HG03565 (cell line): ENCODE measurements at regions not wholly inside any gene's neighbourhood (a gene's known extent, or its start where the extent isn't known, plus 50 kb on each side); places are given as distances from the start of the nearest gene placed in this dataset.
"Not testable (repeated sequence)": the region's sequence is repeated elsewhere in the genome, so short reads cannot be mapped to it uniquely, and the experiment has no call there.

Experiments used
- ATAC-seq: cut with Tn5 transposase; IDR thresholded peaks from one replicate; pipeline ENCODE4 v1.9.1; 2021; ENCODE audit warnings: mild to moderate bottlenecking, moderate library complexity; ENCODE audit not compliant: unreplicated experiment

- ATAC-seq = no peak
Observed at GRCh38 chr1:232422098-232422497, 207.8 kb downstream of the SIPA1L2 start.

- ATAC-seq = no peak
Observed at GRCh38 chr1:232421143-232421796, 208.7 kb downstream of the SIPA1L2 start.

DNA sequence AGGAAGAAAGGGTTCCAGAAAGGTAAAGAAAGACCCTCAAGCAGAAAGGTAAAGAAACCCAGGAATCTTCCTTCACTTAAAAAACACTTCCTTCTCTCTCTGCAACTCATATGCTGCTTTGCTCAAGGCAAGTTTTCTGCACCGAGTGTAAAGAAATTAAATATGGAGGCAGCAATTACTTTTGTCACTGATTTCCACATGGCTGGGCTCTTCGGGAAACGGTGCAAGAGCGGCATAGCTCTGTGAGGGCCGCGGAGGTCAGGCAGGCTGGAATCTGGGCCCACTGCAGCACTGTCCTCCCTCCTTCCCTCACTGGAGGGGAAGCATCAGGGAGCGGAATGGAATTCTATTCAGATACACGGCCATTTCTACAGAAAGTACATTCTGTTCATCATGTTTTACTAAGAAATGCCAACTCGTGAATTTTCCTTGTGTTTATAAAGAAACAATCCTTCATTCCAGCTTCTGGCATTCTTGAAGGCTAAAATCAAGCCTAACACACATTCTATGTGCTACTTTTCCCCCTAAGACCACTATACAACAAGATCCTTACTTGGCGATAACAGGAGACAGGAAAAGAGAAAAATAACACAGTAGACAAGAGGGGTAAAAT is 212.2 kb downstream of the SIPA1L2 start:
- ATAC-seq = no peak

GRCh38 chr1:232416026-232416568 is 213.8 kb downstream of the SIPA1L2 start:
- no peak for ATAC-seq

DNA sequence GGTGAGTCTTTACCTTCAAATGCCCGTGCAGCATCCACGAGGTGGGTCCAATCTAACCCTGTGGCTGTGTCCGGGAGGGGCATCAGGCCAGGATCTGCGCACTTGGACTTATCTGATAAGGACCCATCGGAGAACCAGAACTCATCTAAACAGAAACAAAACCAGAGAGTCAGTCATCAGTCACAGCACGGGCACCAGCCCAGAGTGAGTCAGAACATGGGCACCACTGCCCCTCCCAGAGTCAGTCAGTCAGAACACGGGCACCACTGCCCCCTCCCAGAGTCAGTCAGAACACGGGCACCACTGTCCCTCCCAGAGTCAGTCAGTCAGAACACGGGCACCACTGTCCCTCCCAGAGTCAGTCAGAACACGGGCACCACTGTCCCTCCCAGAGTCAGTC is 214.5 kb downstream of the SIPA1L2 start:
- ATAC-seq = not testable (repeated sequence)

DNA sequence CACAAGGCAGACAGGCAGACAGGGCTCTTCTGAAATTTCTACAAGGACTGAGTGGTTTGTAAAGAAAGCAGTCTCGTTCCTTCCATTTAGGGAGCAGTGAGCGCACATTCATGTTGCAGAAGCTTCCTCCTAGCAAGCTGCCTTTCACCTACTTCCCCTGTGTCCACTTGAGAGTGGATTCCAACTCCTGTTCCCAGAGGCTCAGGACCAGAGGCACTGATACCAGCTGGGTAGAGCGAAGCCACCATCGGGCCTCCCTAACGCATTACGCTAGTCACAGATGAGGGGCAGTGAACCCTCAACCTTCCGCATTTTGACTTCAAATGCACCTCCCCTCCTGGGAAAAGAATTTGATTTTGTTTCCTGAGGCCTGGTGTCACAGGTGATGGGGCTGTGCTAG is 215.8 kb downstream of the SIPA1L2 start:
- ATAC-seq = no peak

DNA sequence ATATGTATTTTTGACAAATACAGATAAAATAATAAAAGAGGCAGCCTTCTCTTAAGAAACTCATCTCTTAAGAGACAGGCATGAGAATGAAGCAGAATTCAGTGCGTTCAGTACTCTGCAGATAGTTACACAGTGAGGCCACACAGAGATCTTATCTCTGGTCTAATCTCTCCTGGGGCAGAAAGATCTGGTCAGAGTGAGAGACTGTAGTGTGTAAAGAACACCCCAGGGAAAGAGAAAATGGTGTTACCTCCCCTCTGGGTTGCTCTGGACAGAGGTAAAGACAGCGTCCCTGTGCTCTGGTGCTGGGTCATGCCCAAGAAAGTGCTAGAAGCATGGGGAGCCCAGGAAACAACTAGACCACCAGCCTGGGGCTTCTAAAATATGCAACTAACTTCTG is 216.3 kb downstream of the SIPA1L2 start:
- no peak for ATAC-seq

DNA sequence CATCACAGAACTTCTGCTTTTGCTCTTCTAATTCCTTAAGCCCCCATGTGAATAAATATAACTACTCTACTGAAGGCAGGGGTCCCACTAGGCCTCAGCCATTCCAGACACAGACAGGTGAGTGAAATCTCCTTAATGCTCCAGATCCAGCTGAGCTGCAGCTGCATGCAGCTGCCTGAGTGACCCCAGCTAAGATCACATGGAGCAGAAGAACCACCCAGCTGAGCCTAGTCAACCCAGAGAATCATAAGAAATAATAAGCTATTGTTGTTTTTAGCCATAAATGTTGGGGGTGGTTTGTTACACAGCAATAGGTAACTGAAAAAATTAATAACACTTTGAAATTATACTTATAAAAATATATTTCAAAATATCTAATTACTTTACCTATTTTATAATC is 220.3 kb downstream of the SIPA1L2 start:
- ATAC-seq = no peak

- no peak for ATAC-seq
Observed at GRCh38 chr1:232407120-232407519, 222.8 kb downstream of the SIPA1L2 start.

DNA sequence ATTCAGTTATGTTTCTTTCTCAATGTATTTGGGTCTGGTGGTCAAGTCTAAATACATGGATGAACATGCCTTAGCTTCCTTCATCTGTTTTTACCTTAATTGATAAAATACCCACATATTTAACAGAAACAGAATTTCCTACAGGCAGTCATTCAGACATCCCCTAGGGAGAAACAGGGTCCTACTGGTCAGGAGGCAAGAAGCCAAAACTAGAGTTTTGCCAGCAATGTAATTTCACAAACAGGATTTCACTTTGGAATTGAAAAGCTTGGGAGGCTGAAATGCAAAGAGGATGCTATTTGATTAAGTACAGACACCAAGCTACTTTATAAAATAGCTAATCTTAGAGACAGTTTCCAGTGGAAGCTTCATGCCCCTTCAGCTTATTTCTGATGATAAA is 224.2 kb downstream of the SIPA1L2 start:
- ATAC-seq = no peak

GRCh38 chr1:232404981-232405731 is 224.8 kb downstream of the SIPA1L2 start:
- no peak for ATAC-seq

DNA sequence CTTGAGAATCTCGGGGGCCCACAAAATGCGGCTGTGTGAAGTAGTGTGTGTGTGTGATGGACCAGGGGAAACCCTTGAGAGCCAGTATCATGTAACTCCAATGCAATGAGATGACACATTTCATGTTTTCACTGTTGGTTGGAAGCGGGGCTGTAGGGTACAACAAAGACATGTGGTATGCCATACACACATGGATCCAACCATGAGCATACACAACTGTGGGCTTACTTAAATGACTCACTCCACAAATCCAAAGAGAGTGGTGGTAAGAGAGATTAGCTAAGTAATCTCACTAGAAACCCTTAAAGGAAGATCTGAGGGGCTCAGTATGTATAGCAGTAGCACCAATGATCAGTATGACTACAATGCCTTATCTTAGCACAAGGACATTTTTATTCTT is 225.7 kb downstream of the SIPA1L2 start:
- no peak for ATAC-seq

DNA sequence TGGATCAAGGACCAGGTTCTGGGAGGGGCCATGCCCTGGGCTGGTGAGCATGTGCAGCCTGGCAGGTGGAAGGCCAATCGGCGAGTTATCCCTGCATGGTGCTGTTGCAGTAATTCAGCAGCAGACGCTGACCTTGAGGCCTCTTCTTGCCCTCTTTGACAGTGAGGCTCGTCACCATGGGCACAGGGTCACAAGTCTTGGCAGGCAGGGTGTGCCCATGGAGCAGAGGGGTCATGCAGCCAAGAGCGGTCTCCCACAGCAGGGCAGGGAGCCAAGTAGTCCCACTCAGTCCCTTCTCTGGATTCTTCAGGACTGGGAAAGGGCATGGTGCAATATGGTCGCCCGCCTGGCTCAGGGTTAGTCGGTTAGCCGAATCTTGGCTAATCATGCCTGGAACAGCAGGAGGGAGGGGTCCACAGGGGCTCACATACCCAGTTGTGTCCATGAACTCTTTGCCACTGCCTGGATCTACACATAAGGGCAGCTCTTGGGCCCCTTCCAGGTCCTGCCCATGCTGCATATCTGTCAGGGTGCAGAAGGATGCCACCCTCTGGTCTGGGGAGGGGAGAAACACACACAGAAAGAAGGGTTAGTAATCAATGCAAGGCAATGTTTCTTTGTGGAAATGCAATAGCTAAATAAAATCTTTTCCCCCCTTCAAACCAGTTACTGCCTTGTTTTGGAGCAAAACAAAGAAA is 226.8 kb downstream of the SIPA1L2 start:
- no peak for ATAC-seq

DNA sequence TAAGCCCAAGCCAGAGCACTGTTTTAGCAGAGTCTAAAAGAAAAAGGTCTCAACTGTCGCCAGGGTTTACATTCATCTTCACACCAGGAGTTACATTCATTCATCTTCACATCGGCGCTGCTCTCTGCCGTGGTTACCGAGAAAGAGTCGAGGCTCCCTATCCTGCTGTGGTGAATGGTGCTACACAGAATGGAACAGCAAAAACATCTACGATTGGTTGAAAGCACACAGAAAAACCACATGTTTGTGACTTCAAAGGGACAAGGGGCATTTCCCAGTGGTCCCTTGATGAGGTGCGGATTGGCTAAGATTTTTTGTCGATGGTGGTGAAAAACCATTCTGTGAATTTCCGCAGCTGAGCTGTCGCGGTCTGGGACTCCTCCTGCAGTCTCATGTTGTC is 231.1 kb downstream of the SIPA1L2 start:
- ATAC-seq = no peak

- ATAC-seq = no peak
Observed at GRCh38 chr1:232393444-232394146, 236.3 kb downstream of the SIPA1L2 start.

DNA sequence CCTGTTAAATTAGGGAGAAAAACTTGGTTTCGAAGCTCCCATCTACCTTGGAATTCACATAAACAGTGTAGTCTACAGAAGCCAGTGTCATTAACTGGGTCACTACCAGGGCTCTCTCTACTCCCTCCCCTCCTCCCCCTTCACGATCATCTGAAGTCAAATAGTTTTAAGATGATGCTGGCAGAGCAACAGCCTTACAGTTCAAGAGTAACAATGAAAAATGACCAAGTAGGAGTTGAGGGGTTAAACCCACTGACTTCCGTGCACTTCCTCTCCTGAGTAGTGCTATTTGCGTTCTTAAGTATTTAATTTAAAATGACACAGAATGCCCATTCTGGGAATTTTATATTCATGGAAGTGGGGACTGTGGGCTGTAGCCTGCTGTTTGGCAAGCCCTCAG is 236.9 kb downstream of the SIPA1L2 start:
- ATAC-seq = no peak

GRCh38 chr1:232390590-232390989 is 239.3 kb downstream of the SIPA1L2 start:
- ATAC-seq = no peak

- ATAC-seq = no peak
Observed at GRCh38 chr1:232389744-232390143, 240.2 kb downstream of the SIPA1L2 start.

DNA sequence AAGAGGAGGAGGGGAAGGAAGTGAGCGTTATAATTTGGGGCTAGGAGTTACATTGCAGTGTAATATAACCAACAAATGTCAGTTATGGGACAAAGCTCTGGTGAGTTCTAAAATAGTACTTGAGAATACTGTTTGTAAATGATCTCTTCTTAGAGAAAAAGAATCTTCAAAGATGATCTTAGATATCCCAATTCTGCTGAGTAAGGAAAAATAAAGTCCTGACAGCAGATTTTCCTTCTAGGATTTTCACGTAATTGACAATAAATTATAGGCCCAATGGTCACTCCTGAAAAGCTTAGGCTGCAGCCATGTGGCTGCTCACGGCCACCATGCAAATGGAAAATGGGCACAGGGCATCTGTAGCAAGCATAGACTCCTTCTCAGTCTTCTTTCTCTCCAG is 241.6 kb downstream of the SIPA1L2 start:
- ATAC-seq = no peak

DNA sequence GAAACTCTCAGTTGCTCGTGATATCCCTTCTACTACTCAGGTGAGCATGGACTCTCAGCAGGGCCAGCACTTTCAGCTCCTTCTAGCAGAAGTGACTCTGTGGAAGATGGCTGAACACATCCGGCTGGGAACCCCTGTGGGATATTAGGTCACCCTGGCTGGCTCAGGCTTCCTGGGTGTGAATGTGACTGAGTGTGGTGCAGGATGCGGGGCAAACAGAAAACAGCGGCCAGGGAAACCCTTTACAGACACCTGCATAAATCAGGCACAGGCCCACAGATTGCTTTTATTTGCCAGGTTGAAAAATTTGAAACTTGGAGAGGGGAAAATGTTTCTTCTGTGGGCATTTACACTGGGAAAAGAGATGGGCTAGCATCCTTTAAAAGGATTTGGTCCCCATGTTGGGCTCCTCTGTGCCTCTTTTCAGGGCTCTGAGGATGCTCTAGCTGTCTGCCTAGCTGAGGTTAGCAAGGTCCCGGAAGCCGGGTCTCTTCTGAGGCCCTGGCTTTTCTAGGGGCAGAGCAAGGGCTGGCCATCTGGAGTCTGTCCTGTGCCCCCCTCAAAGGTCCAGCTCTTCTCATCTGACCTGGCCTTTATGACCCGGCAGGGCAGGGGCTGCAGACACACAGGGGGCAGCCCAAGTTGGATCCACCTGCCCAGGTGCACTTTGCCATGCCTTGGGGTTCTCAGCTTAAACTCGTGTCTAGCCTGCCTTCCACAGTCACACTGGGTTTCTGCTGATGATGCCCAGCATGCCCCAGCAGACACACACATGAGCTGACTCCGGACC is 243.0 kb downstream of the SIPA1L2 start:
- no peak for ATAC-seq
